Breast epithelium (tissue), 3 donors: ENCODE measurements at regions not wholly inside any gene's neighbourhood (a gene's known extent, or its start where the extent isn't known, plus 50 kb on each side); places are given as distances from the start of the nearest gene placed in this dataset.

Experiments used
- CTCF ChIP-seq, 3 donors: fragments of 450-650 bp; IDR thresholded peaks; one replicate each; pipeline ENCODE4 v1.5.1; 2016 to 2017; ENCODE audit warnings: antibody characterized with exemption in 3 of 3, mild to moderate bottlenecking in 3 of 3, moderate library complexity in 3 of 3
- POLR2A ChIP-seq: fragments of 450-650 bp; IDR thresholded peaks from one replicate; pipeline ENCODE4 v1.6.1; 2016; ENCODE audit warnings: antibody characterized with exemption, mild to moderate bottlenecking, moderate library complexity
- POLR2AphosphoS5 ChIP-seq, 3 donors: sonication (generic); formaldehyde crosslinking; IDR thresholded peaks; one replicate each; pipeline ENCODE4 v1.6.1; 2017; ENCODE audit warnings: antibody characterized with exemption in 3 of 3

- TF ChIP-seq POLR2A (no peak), CTCF (IDR thresholded peaks at IDR 0.05) (no peak), POLR2AphosphoS5 (IDR thresholded peaks at IDR 0.05) (no peak)
Observed at GRCh38 chr1:55751776-55752175, 536.6 kb upstream of the USP24 start.
